NCI-H128 (cell line): ENCODE measurements at regions not wholly inside any gene's neighbourhood (a gene's known extent, or its start where the extent isn't known, plus 50 kb on each side); places are given as distances from the start of the nearest gene placed in this dataset.

Experiments
- DNase-seq: peaks from one replicate; lab custom pipeline; 2025; ENCODE audit not compliant: unreplicated experiment; lab: John Stamatoyannopoulos, UW

DNA sequence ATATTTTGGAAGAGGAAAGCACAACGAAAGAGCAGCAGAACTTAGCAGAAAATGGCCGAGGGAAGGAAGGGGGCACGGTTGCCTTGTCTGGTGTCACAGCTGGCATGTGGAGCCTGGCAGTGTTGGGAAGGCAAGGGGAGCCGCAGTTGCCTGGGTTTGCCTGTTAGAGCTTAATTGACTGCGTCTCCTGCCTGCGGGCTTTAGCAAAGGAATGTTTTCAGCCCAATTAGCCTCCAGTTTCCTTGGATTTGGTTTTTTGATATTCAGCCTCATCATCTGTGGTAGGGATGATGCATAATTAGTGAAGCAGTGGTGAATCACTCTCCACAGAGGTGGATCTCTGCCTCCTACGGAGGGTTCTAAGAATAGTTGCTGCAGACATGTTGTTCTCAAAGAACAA, 832.6 kb downstream of the QKI start:
- no peak for DNase-seq

DNA sequence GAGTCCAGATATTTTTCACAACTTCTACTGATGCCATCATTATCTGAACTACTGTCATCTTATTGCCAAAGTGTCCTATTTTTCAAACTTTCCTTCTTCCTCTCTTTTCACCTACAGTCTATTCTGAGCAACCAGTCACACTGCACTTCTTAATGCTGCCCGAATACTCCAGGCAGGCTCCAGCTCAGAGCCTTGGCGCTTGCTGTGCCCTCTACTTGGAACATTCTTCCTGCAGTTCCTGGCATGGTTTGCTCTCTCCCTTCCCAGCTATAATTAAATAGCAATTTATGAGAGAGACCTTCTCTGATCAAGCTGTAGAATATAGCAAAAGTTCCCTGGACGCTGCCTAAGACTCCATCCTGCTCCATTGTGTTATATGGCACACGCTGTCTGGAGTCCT, 831.6 kb downstream of the QKI start:
- DNase-seq, result no peak

DNA sequence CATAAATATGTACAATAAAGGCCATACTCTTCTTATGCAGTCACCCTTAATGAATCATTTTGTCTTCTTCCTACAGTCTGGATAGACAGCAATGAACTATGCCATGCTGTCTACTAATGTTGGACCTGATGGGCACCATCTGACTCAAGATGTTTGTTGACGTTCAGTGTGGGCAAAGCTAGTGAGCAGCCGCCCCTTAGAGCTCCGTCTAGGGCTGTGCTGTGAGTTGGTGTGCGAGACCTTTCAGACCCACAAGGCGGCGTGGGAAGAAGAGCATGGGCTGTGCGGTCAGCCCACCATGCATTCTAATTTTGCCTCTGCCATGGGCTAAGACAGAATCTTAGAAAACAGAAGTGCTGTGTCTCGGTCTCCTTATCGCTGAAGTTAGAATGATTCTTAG, 829.4 kb downstream of the QKI start:
- no peak for DNase-seq

DNA sequence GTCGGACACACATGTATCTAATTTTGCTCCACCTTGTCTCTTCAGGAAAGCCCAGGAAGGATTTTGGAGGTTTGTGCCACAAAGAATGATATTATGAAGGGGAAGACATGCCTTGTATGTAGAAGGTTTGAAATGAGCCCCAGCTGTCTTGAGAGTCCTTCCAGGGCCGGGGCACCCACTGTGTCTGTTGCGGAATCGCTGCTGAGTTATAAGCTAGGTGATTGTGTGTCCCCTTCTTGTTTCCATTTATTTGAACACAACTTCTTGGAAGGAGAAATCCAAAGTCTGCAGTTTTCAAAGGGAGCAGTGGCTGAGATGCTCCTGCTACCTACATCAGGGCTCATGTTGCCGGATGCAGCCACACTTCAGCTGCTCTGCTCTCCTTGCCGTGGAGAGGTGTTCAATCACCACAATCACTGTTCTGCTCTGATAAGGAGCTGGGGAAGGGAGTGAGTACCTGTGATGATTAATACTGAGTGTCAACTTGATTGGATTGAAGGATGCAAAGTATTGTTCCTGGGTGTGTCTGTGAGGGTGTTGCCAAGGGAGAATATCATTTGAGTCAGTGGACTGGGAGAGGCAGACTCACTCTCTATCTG, 828.6 kb downstream of the QKI start:
- DNase-seq, result no peak

DNA sequence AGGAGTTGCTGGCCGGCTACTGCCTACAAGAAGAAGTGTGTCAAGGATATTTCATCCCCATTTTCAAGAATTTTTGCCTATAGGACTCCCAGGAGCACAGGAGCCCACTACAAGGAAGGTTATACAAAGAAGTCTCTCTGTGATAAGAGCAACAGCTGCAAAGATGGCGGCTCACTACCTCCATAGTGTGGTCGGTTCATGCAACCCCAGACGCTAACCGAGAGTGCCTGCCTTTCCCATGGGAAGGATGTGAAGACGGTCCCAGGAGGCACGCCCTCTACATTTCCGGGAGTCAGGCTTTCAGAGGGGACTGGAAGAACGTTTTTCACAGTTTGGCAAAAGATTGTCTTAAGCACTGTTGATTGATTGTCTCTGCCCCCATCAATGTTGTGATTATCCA, 816.3 kb downstream of the QKI start:
- DNase-seq, result no peak

DNA sequence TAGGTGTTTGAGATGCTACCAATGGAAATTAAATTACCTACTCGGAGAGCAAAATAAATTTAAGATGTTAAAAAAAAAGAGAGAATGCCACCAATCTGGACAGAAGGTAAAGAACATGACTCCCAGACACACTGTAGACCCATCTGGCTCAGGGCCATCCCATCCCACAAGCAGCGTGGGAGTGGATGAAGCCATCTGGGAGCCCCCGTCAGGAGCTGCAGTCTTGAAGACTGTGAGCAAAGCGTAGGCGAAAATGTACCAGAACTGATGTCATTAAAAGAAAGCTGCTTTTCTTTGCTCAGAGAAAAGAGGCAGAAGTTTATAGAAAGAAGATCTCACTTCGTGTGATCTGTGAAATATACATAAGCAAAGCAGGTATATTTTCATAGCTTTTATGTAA, 815.7 kb downstream of the QKI start:
- DNase-seq, result no peak

DNA sequence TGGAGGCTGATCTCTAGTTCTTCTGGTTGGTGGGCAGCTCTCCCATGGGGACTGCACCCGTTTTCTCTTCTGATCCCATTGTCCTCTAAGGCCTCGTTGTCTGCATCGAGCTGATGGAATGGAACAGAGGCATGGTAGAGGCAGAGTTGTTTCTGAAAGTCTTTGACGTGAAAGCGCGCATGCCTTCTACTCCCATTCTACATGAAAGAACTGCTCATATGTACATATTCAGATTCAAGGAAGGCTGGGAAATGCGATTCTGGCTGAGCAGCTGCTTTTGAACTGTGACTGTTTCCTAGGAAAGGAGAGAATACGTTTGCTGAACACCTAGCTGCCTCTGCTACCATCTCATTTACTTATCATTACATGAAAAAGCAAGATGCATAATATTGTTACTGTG, 815.2 kb downstream of the QKI start:
- DNase-seq, result no peak

DNA sequence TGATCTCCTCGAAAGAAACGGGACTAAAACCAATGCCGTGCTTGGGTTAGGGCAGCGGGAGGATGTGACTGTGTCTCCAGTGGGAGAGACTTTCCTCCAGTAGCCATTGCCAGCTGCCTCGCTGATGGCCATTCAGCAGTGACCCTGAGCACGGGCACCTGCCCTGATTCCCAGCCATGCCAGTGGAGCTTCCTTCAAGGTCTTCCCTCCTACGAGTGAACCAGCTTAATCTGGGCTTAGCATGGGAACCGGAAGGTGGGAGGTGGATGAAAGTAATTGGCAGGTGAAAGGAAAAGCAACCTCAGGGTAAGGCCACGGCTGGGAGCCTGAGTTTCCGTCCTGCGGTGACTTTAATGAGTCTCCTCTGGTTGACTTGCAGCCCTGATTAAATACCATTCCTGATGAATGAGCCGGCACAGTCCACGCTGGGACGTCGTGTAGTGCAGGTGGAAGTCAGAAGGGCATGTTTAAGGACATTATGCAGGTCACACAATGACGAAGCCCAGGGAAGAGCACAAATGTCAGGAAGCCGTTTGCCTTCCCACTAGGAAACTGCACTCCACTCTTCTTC, 813.5 kb downstream of the QKI start:
- DNase-seq, result no peak

DNA sequence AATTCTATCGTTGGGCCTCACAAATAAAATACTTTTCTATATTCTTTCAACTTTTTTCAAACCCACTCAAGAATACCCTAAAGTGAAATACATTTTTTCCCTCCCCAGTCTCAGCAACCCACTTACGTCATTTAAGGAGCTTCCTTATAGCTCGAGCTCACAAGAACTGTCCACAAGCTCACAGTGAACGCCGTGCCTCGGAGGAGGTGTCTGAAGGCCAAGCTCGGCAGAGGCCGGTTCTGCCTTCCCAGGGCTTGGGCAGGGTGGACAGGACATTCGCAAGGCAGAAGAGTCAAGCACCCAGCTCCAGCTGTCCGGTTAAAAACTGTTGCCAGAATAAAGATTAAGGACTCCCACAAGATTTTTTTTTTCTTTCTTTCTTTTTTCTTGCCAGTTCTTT, 802.3 kb downstream of the QKI start:
- no peak for DNase-seq

DNA sequence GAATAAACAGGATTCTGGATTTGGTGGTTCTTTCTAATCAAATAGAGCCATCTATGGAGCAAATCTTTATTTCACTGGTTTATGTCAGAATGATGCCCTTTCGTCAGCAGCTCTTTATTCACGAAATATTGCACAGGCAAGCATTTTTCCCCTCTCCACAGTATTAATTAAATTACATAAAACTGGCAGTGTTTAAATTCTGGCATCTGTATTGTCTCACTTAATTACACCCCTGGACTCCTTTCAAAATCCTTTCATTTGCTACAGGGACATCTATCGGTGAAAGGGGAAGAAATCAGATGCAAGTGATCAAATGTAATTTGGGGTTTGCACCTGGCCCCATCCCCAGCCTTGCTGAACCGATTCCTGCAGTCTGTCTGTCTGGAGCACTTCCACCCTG, 801.9 kb downstream of the QKI start:
- DNase-seq, result no peak

DNA sequence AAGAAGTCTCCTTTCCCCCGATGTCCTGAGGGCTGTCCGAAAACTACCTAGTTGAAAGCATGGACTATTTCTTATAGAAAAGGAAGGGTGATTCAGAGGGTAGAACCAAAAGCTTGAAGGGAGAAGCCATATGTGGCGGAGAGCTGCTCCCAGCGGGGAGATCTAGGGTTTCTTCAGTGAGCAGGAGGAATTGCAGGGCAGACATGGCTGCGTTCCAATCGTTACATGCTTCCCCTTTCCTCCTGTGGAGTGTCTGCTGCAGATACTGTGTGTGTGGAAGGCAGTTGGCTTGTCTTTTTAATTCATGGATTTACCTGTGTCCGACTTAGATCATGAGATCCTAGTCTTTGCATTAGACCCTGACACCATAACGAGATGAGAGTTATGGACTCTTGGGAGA, 799.5 kb downstream of the QKI start:
- no peak for DNase-seq

DNA sequence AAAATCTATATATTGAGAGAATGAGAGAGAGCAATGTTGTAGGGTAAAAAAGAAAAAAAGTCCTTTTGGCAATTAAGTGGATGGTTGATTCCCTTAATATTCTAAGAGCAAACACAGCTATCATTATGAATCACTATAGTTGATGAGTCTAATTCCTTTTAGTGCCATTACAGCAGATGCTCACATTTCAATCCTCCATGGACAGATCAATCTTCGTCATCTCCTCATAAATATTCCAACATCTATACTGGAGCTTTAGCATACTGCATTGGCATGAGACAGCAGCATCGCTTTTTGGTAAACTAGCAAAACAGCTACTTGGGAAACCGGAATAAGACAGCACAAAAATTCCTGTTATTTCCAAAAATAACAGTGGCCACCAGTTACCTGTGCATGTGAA, 796.7 kb downstream of the QKI start:
- DNase-seq, result no peak

DNA sequence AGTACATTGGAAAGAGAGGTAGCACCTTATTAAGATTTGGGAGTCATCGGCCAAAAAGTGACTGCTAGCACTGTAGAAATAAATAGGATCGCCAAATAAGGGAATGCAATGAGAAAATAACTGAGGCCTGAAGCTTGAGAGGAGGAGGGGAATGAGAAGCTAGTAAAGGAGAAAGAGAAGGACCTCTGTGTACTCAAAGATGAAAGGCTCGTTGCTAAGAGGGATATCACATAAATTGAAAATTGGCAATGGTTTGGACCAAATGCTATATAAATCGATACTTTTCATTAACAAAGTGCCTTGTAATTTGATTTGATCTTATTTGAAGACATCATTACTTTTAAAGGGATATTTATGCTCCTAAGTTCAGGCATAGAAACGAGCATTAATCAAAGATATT, 796.3 kb downstream of the QKI start:
- DNase-seq, result no peak

DNA sequence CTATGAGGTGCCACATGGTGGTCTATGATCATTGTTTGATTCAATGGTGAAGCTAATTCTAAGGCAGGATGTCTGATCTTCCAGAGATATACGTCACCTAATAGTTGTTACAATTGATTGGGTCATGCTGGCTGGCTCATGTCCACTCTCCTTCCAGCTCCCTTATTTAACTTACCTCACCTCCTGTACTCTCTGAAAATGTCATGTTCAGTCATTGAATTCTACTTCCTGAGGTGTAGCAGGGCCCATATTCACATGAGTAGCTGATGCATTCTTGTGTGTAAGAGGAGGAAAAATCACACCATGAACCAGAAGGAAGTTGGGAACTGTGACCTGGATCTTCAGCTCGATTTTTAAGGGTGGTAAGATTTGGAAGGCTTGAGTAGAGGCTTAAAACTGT, 795.8 kb downstream of the QKI start:
- DNase-seq, result no peak

DNA sequence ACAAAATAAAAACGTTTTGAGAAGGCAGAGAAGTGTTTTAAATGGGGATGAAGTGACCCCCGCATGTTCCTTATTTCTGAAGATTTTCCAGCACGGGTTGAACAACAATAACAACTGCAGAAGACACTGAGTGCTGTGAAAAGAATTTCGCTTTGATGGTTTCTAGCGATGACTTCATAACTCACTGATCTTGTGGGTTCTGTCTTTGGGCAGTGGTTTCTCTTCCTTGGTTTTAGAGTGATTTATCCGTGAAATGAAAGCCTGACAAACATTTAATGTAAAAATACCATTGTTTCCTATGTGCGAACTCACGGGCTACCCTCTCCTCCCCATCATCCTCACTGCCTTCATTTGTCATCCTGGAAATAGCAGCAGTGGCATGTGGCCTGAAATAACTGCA, 793.9 kb downstream of the QKI start:
- no peak for DNase-seq

DNA sequence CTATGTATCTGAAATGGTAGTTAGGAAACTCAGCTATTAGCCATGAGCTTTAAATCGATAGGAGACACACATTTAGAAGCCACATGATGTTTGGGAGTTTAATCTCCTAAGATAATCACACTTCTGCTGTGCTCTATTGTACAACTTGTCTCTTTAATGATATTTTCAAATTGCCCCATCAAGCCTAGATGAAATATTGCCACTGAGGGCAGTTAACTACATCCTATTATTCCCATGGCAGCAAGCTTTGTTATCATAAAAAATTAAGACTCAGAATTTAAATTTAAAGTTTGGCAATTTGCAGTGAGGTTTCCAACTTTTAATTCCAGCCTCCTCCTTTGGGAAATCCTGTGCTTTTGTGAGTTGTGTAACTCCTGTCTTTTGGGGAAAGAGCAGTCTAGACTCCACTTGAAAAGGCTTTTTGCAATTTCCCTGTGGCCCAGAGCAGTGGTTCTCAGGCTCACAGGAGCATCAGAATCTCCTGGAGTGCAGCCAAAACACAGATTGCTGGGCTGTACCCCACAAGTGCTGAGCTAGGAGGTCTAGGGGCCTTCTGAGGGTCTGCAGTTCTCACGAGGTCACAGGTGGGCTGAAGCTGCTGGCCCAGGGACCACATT, 792.4 kb downstream of the QKI start:
- DNase-seq, result no peak

DNA sequence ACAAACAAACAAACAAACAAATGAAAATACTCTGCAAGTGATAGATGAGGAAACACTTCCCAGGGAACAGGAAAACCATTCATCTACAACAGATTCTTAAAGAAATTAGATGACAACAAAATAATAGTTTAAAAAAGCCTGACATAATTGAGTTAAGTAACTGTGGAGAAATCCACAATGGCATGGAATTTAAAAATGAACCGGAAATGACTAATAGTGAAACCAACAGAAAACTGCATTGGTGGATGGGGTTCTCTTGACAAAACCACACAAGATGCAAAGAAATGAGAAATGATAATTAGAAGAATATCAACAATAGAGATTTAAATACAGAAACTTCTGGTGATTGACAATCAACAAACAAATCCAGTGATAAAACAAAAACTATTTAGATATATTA, 785.6 kb downstream of the QKI start:
- DNase-seq, result no peak

DNA sequence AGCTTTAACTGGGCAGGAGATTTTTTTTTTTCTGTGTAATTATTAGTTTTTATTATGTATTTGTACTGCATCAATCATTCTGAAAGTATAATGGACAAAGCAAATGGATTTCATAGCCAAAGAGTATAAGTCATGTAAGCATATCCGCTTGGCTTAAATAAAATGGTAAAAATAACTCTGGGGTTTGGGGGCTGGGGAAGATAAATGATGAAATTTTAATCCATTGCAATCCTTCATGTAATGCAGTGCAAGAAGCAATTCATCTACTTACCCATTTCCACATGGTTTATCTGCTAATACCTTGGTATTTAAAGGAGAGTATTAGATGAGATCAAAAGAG, 781.4 kb downstream of the QKI start:
- no peak for DNase-seq

DNA sequence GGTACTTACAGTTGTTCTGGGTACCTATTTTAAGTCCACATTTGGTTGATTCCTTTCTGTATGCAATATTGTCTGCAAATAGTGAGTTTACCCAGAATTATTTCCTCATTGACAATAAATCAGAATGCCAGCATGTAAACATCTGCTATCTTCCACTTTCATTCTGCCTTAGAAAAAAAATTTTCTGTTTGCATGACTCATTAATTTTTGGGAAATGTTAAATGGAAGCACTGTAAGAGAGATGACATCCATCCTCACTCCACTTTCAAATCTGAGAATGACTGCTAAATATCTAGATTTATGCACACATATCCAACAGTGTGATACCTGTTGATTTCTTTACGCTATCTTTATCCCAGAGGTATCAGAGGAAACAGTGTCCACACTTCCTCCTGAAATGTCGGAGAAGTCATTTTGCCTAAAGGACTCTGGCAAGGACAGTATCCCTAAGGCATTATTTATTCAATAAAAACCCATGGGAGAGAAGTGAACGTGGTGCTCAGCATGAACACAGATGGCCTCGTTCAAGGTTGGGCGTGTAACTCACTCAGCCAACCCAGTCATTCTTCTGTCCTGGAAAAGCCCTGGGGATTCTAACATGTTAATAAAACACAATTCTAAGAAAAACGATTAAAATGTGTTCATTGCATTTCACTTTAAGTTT, 780.9 kb downstream of the QKI start:
- no peak for DNase-seq

DNA sequence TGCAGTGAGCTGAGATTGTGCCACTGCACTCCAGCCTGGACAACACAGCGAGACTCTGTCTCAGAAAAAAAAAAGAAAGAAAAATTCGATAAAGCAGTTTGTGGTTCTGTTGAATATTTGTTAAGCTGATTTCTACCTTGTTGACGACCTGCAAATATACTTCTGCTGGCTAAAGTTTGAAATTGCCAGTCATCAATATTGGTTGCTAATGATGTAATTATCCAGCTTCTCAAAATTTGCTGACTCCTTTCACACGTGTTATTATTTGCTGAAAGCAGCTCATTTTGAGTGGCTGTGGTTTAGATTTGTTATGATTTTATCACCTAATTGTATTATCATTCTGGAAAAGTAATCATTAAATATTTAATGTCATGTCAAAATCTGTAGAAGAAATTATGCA, 774.3 kb downstream of the QKI start:
- DNase-seq, result no peak

DNA sequence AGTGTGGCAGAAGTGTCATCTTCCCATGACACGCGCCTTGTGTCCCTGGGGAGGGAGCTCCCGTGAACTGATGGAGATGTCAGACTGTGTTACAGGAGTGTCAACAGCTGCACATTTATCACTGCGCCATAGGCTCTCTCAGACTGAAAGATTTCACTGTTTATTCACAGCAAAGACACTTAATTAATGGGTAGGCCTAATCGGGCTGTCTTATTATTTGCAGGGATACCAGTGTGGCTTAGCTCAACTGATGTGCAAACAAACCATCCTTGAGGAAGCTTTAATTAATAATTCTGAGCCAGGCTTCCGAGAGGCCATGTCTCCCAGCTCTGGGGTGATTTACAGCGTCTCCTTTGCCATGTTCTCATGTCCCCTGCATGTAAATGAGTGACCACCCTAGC, 771.0 kb downstream of the QKI start:
- DNase-seq, result no peak

DNA sequence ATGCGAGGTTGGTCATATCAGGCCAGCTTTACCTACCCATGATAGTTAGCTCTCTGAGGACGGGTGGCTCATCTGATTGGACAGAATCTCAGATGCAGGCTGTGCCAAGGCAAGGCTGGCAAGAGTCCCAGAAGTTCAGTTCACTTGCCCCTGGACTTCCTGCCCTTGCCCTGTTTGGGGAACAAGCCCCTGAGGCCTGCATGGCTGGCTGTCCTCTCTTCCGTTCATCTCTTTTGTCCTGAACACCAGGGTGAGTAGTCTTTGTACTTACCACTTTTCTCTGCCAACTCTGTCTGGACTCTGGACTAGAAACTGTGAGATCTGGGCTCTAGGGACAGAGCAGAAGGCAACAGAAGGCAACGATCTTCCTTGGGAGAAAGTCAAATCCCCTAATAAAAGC, 769.9 kb downstream of the QKI start:
- no peak for DNase-seq
